HG02981 (cell line): ENCODE measurements at regions not wholly inside any gene's neighbourhood (a gene's known extent, or its start where the extent isn't known, plus 50 kb on each side); places are given as distances from the start of the nearest gene placed in this dataset.
"Not testable (repeated sequence)": the region's sequence is repeated elsewhere in the genome, so short reads cannot be mapped to it uniquely, and the experiment has no call there.

Source experiments
- ATAC-seq: cut with Tn5 transposase; IDR thresholded peaks from one replicate; pipeline ENCODE4 v1.9.1; 2021; ENCODE audit warnings: mild to moderate bottlenecking, moderate library complexity; ENCODE audit not compliant: unreplicated experiment

DNA sequence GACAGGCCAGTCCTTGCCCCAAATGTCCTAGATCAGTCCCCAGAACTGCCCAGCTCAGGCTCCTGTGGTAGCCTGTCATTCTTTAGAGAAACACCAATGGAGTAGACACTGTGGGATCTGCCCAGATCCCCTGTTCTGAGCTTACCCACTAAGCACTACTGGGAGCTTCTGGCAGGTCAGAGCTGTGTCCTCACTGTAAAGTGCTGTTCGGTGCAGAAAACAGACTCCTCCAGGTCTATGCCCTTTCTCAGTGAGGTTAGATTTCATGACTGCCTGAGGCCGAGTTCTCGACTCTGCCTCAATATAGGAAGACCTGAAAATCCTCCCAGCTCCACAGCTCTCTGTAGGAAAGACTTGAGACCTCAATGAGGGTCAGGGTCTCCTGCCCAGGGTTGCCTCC, 67.5 kb upstream of the IGLL5 start:
- ATAC-seq, result no peak

DNA sequence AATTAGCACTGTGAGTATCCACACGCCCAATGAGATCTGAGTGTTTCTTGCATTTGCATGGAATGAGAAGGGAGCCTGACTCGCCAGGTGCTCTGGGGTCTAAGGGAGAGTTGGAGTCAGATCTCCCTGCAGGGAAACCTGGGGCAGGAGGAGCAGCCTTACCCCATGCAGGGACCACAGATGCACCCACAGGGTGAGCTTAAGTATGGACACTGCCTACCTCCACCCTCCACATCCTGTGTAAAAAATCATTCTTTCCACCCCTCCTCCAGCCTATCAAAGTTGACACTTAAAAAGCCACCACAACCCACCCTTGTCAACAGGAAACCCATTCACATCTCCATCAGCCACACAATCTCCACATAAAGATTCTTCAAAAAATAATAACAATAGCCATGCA, 67.0 kb upstream of the IGLL5 start:
- ATAC-seq, result no peak

DNA sequence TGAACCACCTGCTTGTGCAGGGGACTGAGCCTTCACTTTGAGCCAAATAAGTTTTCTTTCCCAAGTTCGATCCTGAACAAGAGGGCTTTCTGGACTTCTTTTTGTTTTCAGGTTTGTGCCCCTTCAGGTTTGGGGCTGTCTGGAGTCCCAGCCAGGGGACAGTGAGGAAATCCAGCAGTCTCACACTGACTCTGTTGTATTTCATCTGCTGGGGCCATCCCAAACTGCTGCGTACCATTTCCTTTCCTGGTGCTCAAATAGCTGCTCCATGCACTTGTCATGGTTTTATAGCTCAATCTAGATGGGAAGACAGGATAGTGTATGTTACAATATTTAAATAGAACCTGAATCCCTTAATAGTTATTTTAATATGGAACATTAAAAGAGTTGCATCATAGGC, 66.3 kb upstream of the IGLL5 start:
- no peak for ATAC-seq

DNA sequence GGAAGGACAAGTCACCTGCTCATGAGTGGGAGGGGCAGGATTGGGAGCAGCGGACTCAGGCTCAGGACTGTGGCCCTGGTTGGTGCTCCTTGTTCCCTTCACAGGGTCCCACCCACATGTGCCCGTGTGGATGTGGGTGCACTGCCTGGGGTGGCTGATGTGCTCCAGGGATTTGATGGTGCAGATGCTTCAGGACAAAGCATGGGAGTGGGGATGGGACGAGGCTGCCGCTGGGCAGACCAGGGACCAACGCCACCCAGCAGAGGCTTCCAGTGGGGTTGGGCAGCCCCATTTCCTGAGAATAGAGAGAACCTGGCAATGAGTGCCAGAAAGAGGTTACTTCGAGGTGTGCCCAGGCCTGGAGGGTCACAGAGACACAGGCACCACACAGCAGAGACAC, 65.5 kb upstream of the IGLL5 start:
- no peak for ATAC-seq

DNA sequence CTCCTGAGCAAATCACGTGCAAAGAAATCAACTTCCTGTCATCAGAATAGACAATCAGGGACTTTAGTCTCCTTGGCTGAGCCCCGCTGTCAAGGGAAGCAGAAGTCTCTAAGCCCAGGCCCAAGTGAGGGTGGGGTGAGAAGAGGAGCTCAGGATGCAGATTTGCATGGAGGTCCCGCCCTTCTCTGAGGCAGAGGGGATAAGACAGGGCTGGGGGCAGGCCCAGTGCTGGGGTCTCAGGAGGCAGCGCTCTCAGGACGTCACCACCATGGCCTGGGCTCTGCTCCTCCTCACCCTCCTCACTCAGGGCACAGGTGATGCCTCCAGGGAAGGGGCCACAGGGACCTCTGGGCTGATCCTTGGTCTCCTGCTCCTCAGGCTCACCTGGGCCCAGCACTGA, 65.1 kb upstream of the IGLL5 start:
- not testable (repeated sequence) for ATAC-seq

DNA sequence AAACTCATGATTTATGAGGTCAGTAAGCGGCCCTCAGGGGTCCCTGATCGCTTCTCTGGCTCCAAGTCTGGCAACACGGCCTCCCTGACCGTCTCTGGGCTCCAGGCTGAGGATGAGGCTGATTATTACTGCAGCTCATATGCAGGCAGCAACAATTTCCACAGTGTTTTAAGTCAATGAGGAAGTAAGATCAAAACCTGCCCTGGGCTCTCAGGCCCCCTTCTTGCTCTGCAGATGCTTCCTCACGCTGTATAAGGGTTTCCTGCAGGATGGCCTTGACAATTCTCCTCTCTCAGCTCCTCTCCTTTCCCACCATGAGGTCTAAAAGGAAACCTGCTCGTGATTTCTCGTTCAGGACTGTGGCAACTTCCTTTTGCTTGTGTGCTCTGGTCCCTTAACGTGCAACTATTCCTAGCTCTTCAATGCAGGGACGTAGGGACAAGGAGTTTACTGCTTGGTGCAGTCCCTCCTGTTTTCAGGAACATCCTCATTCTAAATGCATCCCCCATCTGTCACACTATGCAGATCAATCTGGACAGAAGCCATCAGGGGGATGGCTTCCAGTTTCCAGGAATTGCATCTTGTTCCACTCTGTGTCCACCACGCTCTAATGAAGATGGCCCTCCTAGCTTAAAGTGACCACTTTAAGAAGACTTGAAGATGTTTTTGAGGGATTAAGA, 64.3 kb upstream of the IGLL5 start:
- ATAC-seq, result no peak

DNA sequence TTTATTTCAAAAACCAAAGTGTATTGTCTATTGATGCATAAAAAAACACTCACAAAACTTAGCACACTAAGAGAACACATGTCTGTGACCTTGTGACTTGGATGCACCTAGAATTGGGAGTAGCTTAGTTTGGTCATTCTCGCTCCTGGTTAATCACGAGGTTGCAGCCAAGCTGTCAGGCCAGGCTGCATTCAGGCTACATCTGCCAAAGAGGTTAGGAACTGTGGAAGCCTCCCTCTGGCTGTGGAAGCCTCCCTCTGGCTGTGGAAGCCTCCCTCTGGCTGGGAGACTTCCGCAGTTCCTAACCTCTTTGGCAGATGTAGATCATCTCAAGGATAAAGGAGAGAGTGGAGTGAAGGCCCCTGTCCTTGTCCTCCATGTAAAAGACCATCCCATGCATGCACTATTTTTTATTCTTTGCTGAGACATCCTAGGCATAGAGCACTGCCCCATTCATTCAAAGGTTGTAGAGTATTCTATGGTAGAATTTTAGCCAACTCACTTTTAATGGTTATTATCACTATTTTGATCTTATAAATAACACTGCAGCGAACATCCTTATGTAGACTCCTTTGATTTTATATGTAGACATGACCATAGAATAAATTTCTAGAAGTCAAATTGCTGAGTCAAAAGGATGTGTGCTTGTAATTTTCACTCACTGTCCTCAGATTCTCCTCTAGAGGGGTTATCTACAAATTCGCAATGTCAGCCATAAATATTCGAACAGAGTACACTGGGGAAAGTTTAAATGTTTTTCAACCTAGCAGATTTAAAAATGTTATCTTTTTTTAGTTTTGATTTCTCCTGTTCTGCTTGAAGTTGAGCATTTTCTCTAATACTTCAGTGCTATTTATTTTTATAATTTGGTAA, 63.0 kb upstream of the IGLL5 start:
- ATAC-seq, result no peak

DNA sequence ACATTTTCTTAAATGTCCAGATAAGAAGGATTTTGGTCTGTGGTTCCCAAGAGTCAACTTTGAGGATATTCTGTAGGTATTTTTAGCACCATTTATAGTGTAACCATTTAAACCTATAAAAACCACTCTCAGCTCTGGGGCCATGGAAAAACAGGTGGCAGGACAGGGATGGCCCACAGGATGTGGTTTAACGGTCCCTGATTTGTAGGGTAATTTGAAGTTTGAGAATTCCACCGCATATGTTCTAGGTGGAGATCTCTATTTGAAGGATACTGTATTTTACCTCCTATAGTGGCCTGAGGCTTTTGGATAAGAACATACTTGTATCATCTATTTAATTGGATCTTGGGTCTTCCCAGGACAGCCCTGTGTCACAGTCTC, 62.4 kb upstream of the IGLL5 start:
- no peak for ATAC-seq

DNA sequence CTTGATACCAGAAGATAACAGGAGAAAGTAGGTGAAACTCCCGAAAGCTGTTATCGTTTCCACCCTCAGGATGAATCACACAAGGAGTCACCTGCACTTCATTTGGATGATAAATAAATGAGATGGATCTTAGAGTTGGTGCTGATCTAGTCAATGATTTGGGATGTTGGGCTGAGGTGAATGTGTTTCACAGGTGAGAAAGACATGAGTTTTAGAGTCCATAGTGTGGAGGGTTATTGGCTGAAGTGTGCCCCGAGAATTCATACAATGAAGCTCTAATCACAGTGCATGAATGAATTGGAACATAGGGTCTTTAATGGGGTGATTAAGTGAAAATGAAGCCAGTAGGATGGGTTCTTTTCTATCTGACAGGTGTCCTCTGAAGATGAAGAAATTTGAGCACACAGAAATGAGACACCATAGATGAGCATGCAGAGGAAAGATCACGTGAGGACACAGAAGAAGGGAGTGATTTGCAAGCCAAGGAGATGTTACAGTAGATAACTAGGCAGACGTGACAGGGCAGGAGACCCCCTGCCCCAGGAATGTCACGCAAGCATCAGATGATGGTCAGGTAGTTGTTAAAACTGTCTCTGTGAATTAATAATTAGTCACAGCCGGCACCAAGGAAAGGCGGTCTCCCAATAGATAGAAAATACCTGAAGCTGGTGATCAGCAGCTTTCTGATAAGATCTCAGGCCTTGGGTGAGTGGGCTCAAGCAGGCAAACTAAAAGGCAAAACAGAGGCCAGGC, 60.3 kb upstream of the IGLL5 start:
- ATAC-seq, result no peak

DNA sequence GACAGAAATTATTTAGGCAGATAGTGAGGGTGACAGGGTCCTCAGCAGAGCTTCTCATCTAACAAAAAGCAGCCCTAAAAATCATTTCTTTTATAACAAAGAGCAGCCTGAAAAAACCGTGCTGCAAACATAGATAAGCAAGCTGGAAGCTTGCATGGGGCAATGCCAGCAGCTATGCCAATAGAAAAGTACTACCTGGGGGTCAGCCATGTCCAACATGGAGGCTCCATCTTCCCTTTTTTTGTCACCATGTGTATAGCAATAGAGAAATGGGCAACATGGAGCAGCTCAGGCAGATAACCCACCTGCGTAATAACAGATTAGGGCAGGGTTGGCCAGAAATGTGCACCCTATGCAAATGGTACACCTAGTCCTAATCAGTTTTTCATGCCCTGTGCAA, 57.4 kb upstream of the IGLL5 start:
- no peak for ATAC-seq

DNA sequence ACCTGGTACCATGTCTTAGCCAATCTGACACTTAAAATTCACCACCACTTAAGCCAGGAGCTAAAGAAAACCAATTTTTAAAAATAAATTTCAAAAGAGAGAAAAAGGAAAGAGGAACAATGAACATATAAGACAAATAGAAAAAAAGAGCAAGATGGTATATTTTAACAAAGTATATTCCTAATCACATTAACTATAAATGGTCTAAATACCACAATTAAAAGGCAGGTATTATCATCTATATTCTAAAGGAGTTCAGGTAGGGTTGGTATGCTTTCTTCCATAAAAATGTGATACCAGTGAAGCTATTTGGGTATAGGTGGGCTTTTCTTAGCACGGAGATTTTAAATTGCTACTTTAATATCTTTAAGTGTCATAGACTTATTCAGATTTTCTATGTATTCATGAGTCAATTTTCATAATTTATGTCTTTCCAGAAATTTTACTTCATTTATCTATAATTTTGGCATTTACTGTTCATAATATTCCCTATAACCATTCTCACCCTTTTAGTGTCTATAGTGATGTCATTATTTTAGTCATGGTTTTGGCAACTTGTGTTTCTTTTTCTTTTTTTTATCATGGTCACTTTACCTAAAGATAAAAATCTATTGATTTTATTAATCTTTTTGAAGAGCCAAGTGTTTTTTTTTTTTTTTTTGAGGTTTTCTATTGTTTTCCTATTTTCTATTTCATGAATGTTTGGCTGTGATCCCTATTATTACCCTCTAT, 56.5 kb upstream of the IGLL5 start:
- no peak for ATAC-seq

DNA sequence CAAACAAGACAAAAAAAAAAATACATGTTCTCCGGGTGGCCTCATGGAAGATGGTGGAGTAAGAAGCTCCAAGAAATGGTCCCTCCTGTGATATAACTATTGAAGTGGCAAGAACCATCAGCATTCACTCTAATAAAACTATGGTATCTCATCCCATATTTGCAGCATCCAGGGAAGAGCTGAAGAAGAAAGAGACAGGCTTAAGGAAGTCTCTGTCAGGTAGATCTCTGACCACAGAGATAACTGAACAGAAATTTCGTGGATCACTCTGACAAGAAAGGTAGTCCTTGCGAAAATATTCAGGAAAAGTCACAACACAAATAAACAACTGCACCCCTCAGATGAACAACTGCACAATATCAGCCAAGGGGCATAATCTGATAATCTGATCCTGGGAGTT, 54.6 kb upstream of the IGLL5 start:
- no peak for ATAC-seq

DNA sequence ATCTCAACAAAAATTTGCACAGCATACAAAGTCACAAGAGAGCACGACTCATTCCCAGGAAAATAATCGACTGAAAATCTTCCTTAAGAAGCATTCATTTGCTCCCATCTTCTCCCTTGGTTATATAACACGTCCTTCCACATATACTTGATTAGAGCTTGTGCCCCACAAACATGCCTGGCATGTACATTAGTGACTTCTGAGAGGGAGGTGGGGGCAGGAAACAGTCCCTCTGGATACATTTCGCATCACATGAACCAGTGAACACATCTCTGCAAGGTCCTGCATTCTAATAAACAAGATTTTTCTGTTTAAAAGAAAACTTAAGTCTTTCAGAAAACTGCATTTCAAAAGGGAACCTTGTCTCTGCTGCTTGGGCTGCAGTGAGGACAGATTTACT, 54.1 kb upstream of the IGLL5 start:
- ATAC-seq, result no peak

DNA sequence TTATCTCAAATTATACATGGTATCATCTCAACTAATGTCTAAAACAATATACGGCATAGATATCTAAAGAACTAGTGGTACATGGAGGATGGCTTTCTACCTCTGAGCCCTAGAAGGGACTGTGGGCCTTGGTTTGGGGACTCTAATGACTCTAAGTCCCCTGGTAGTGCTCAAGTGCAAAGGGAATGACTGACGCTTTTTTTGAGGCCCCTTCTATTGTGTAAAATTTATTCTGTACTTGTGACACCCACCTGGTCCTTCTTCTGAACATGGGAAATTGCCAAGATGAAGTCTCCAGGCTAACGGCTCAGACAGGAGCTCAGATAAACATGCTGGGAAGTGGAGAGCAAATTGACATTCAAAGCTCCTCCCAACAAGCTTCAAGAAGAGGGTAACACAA, 53.4 kb upstream of the IGLL5 start:
- ATAC-seq, result no peak

DNA sequence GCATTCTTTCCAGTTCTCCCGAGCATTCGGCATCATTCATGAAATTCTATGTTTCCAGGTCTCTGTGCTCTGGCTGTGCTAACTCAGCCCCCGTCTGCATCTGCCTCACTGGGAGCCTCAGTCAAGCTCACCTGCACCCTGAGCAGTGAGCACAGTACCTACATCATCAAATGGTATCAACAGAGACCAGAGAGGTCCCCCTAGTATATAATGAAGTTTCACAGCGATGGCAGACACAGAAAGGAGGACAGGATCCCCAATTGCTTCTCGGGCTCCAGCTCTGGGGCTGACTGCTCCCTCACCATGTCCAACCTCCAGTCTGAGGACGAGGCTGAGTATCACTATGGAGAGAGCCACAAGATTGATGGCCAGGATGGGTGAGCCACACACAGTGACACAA, 52.8 kb upstream of the IGLL5 start:
- ATAC-seq, result no peak

DNA sequence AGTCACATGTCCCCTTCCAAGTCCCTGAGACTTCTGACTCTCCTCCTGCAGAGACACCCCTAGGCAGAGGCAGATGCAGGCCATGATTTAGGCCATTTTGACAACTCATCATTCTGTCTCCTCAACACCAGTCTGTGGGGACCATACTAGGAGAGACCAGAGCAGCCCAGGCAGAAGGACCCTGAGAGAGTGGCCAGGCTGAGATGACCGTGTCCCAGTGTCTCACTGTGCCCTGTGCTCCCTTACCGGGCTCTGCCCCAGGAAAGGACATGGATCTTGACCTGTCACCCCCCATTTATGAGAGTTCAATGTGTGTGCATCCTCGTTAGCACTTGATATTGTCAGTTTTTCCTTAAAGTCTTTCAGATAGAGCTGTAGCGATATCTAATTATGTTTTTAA, 52.4 kb upstream of the IGLL5 start:
- no peak for ATAC-seq

DNA sequence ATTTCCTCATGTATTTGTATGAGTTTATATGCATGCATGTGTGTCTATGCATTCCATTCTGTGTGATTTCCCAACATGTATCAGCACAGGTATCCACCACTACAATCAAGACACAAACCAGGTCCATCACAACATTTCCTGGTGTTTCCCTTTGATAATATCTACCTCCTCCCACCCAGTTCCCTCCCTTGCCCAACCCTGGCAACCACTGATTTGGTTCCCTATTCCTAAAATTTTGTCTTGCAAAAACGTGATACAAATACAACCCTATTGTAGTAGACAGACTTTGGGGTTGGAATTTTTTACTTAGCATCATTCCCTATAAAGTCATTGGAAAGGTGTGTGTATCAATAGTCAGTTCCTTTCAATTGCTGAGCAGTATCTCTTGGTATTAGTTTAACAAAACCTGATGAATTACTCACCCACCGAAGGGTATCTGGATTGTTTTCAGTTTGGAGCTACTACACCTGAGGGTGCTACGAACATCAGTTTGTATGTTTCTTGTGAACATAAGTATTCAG, 51.8 kb upstream of the IGLL5 start:
- ATAC-seq, result no peak

DNA sequence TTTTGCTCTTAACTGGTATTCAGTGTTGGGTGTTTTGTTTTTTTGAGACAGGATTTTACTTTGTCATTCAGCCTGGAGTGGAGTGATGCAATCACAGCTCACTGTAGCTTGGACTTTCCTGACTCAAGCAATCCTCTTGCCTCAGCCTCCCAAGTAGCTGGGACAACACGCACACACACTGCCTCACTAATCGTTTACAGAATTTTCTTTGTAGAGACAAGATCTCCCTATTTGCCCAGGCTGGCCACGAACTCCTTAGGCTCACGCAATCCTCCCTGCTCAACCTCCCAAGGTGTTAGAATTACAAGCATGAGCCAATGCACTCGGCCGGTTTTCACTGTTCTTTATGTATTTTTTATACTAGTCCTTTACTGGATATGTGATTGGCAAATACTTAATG, 51.0 kb upstream of the IGLL5 start:
- ATAC-seq, result no peak
